ENCODE measurements at regions not wholly inside any gene's neighbourhood (a gene's known extent, or its start where the extent isn't known, plus 50 kb on each side); places are given as distances from the start of the nearest gene placed in this dataset.
A peak's percentile ranks its signal among the peaks of the same experiment; 100 is the strongest.
"Not testable (repeated sequence)": the region's sequence is repeated elsewhere in the genome, so short reads cannot be mapped to it uniquely, and the experiment has no call there.

GRCh38 chr10:4602764-4603491 lies 223.1 kb upstream of the AKR1E2 start (continued):
- TF ChIP-seq GLIS2 (tag by site-specific recombination; IDR thresholded peaks at IDR 0.05) = no peak
- no peak for TF ChIP-seq ZBTB6 (tag by site-specific recombination; IDR thresholded peaks at IDR 0.05)
- TF ChIP-seq ZBTB20 (tag by site-specific recombination; IDR thresholded peaks at IDR 0.05) = no peak
- TF ChIP-seq ZNF175 (tag by site-specific recombination; IDR thresholded peaks at IDR 0.05) = no peak

- POLR2A ChIA-PET = no interaction called here
- no peak overlapping the region for H3K4me3 ChIP-seq (ENCODE audit: low read depth, low read length)
- no peak overlapping the region for H3K27ac ChIP-seq (ENCODE audit: extremely low read depth, low read depth, low read length)
- H3K36me3 ChIP-seq (ENCODE audit: control insufficient read depth in 2 of 2, insufficient read depth in 1 of 2, low read length in 2 of 2) = no peaks in the 10 kb centered on the region
- CTCF ChIA-PET = interaction anchor here (0.5 kb wide), 2 partner anchors 48 to 201 kb away, joined by 4 to 6 read pairs; no protein-coding TSS in a partner anchor
- H3K4me1 ChIP-seq (ENCODE audit: control insufficient read depth, insufficient read depth, low read length) = no peaks in the 10 kb centered on the region
- no peaks in the 10 kb centered on the region for H3K9me3 ChIP-seq (ENCODE audit: control insufficient read depth, insufficient read depth, low read depth, low read length)
- TF ChIP-seq ZNF449 (tag by site-specific recombination; IDR thresholded peaks at IDR 0.05) (no peak), ZNF785 (tag by site-specific recombination; IDR thresholded peaks at IDR 0.05) (no peak), GLIS2 (tag by site-specific recombination; IDR thresholded peaks at IDR 0.05) (no peak), INSM2 (tag by site-specific recombination; IDR thresholded peaks at IDR 0.05) (no peak), PBX3 (CRISPR knock-in tag; IDR thresholded peaks at IDR 0.05) (no peak)
Observed at GRCh38 chr10:4599471-4599870, 226.5 kb upstream of the AKR1E2 start.

- POLR2A ChIA-PET, CTCF ChIA-PET: not testable (repeated sequence)
- TF ChIP-seq SCRT1 (tag by site-specific recombination; IDR thresholded peaks at IDR 0.05; ENCODE audit: borderline replicate concordance) (0 out of 2 replicates have a peak, but pooled peaks have one; percentile 51), SCRT2 (tag by site-specific recombination; IDR thresholded peaks at IDR 0.05) (peak; percentile 90)
Observed at GRCh38 chr10:4597898-4598297, 228.1 kb upstream of the AKR1E2 start.

GRCh38 chr10:4596951-4597350 lies 229.1 kb upstream of the AKR1E2 start:
- Histone ChIP-seq H3K36me3 (ENCODE audit: control insufficient read depth in 2 of 2, insufficient read depth in 1 of 2, low read length in 2 of 2) (no peaks in the 10 kb centered on the region), H3K27ac (ENCODE audit: extremely low read depth, low read depth, low read length) (no peak overlapping the region), H3K9me3 (ENCODE audit: control insufficient read depth, insufficient read depth, low read depth, low read length) (no peaks in the 10 kb centered on the region), H3K4me3 (ENCODE audit: low read depth, low read length) (no peak overlapping the region), H3K4me1 (ENCODE audit: control insufficient read depth, insufficient read depth, low read length) (no peaks in the 10 kb centered on the region)
- CTCF ChIA-PET = no interaction called here
- POLR2A ChIA-PET = no interaction called here
- TF ChIP-seq IKZF3 (tag by site-specific recombination; IDR thresholded peaks at IDR 0.05) (no peak), PRDM10 (tag by site-specific recombination; IDR thresholded peaks at IDR 0.05) (no peak), ZNF114 (tag by site-specific recombination; IDR thresholded peaks at IDR 0.05) (no peak), ZBTB21 (tag by site-specific recombination; IDR thresholded peaks at IDR 0.05) (no peak), ZNF221 (tag by site-specific recombination; IDR thresholded peaks at IDR 0.05; ENCODE audit: borderline replicate concordance) (no peak), ZNF677 (tag by site-specific recombination; IDR thresholded peaks at IDR 0.05) (no peak), SALL2 (tag by site-specific recombination; IDR thresholded peaks at IDR 0.05; ENCODE audit: borderline replicate concordance) (no peak), ZNF561 (tag by site-specific recombination; IDR thresholded peaks at IDR 0.05; ENCODE audit: borderline replicate concordance) (no peak), ZNF664 (tag by site-specific recombination; IDR thresholded peaks at IDR 0.05) (no peak)

More at GRCh38 chr10:4597898-4598297, 228.1 kb upstream of the AKR1E2 start:
- H3K4me3 ChIP-seq (ENCODE audit: low read depth, low read length); H3K27ac ChIP-seq (ENCODE audit: extremely low read depth, low read depth, low read length); H3K9me3 ChIP-seq (ENCODE audit: control insufficient read depth, insufficient read depth, low read depth, low read length); H3K36me3 ChIP-seq (ENCODE audit: control insufficient read depth in 2 of 2, insufficient read depth in 1 of 2, low read length in 2 of 2); H3K4me1 ChIP-seq (ENCODE audit: control insufficient read depth, insufficient read depth, low read length): not testable (repeated sequence)
